RPMI8226 (cell line): ENCODE measurements at regions not wholly inside any gene's neighbourhood (a gene's known extent, or its start where the extent isn't known, plus 50 kb on each side); places are given as distances from the start of the nearest gene placed in this dataset.

Source experiments
- DNase-seq: peaks from one replicate; pipeline ENCODE4 v3.0.0-alpha.2; 2015

GRCh38 chr10:76733441-76733936, 904.1 kb downstream of the KCNMA1 start:
- DNase-seq = no peak

GRCh38 chr10:76732306-76732705, 905.3 kb downstream of the KCNMA1 start:
- no peak for DNase-seq

GRCh38 chr10:76729841-76730487, 907.6 kb downstream of the KCNMA1 start:
- DNase-seq = no peak

- no peak for DNase-seq
Measured at GRCh38 chr10:76729346-76729745, 908.3 kb downstream of the KCNMA1 start.

- no peak for DNase-seq
Measured at GRCh38 chr10:76727038-76727437, 910.6 kb downstream of the KCNMA1 start.

- DNase-seq = no peak
Measured at GRCh38 chr10:76723844-76724243, 913.8 kb downstream of the KCNMA1 start.

GRCh38 chr10:76721891-76722505, 915.6 kb downstream of the KCNMA1 start:
- DNase-seq = no peak

- no peak for DNase-seq
Measured at GRCh38 chr10:76719006-76719405, 918.6 kb downstream of the KCNMA1 start.

- no peak for DNase-seq
Measured at GRCh38 chr10:76717141-76717540, 920.5 kb downstream of the KCNMA1 start.

- no peak for DNase-seq
Measured at GRCh38 chr10:76711222-76711997, 926.2 kb downstream of the KCNMA1 start.

- DNase-seq = no peak
Measured at GRCh38 chr10:76700241-76700640, 937.4 kb downstream of the KCNMA1 start.

GRCh38 chr10:76697923-76698322, 939.7 kb downstream of the KCNMA1 start:
- no peak for DNase-seq

- DNase-seq = no peak
Measured at GRCh38 chr10:76695069-76695468, 942.5 kb downstream of the KCNMA1 start.

- no peak for DNase-seq
Measured at GRCh38 chr10:76686201-76686600, 951.4 kb downstream of the KCNMA1 start.

GRCh38 chr10:76684968-76685367, 952.6 kb downstream of the KCNMA1 start:
- DNase-seq = no peak

GRCh38 chr10:76681153-76681552, 956.5 kb downstream of the KCNMA1 start:
- DNase-seq = no peak

- no peak for DNase-seq
Measured at GRCh38 chr10:76679030-76679429, 958.6 kb downstream of the KCNMA1 start.

GRCh38 chr10:76675951-76676587, 961.5 kb downstream of the KCNMA1 start:
- no peak for DNase-seq

GRCh38 chr10:76675561-76675950, 962.1 kb downstream of the KCNMA1 start:
- no peak for DNase-seq

GRCh38 chr10:76667408-76668370, 969.9 kb downstream of the KCNMA1 start:
- no peak for DNase-seq

GRCh38 chr10:76666891-76667290, 970.7 kb downstream of the KCNMA1 start:
- no peak for DNase-seq

- DNase-seq = no peak
Measured at GRCh38 chr10:76665029-76665428, 972.6 kb downstream of the KCNMA1 start.
